ENCODE measurements at regions not wholly inside any gene's neighbourhood (a gene's known extent, or its start where the extent isn't known, plus 50 kb on each side); places are given as distances from the start of the nearest gene placed in this dataset.
A peak's percentile ranks its signal among the peaks of the same experiment; 100 is the strongest.

GRCh38 chrX:35104626-35105025 is 162.0 kb downstream of the FAM47B start:
- in situ Hi-C loops (cut with HindIII; ENCODE audit: low sequenced_read_pairs) = no loop called here
- no peak for DNase-seq (ENCODE audit: low read depth)
- TF ChIP-seq CTCF (IDR thresholded peaks at IDR 0.05; ENCODE audit: low read depth, low read length, missing control alignments) = no peak
- no peak overlapping the region for H3K4me3 ChIP-seq (ENCODE audit: low read depth, low read length)

GRCh38 chrX:35115205-35115604 is 172.6 kb downstream of the FAM47B start:
- TF ChIP-seq CTCF (IDR thresholded peaks at IDR 0.05; ENCODE audit: low read depth, low read length, missing control alignments) = no peak
- no peak overlapping the region for H3K4me3 ChIP-seq (ENCODE audit: low read depth, low read length)
- peak; percentile 12 for DNase-seq (ENCODE audit: low read depth)
- in situ Hi-C loops (cut with HindIII; ENCODE audit: low sequenced_read_pairs) = loop anchor here (5.0 kb wide), 1 partner anchor 78 kb away; no protein-coding TSS in a partner anchor

- DNase-seq (ENCODE audit: low read depth) = no peak
- no peak overlapping the region for H3K4me3 ChIP-seq (ENCODE audit: low read depth, low read length)
- in situ Hi-C loops (cut with HindIII; ENCODE audit: low sequenced_read_pairs) = no loop called here
- TF ChIP-seq CTCF (IDR thresholded peaks at IDR 0.05; ENCODE audit: low read depth, low read length, missing control alignments) = no peak
Measured at GRCh38 chrX:35122756-35123155, 180.2 kb downstream of the FAM47B start.

- no peak for TF ChIP-seq CTCF (IDR thresholded peaks at IDR 0.05; ENCODE audit: low read depth, low read length, missing control alignments)
- no peak overlapping the region for H3K4me3 ChIP-seq (ENCODE audit: low read depth, low read length)
- in situ Hi-C loops (cut with HindIII; ENCODE audit: low sequenced_read_pairs) = no loop called here
- no peak for DNase-seq (ENCODE audit: low read depth)
Measured at GRCh38 chrX:35149517-35149916, 206.9 kb downstream of the FAM47B start.

GRCh38 chrX:35150052-35150451 is 207.5 kb downstream of the FAM47B start:
- TF ChIP-seq CTCF (IDR thresholded peaks at IDR 0.05; ENCODE audit: low read depth, low read length, missing control alignments) = no peak
- H3K4me3 ChIP-seq (ENCODE audit: low read depth, low read length) = no peak overlapping the region
- in situ Hi-C loops (cut with HindIII; ENCODE audit: low sequenced_read_pairs) = no loop called here
- DNase-seq (ENCODE audit: low read depth) = no peak

- no peak overlapping the region for H3K4me3 ChIP-seq (ENCODE audit: low read depth, low read length)
- in situ Hi-C loops (cut with HindIII; ENCODE audit: low sequenced_read_pairs) = no loop called here
- no peak for TF ChIP-seq CTCF (IDR thresholded peaks at IDR 0.05; ENCODE audit: low read depth, low read length, missing control alignments)
- no peak for DNase-seq (ENCODE audit: low read depth)
Measured at GRCh38 chrX:35150642-35151239, 208.1 kb downstream of the FAM47B start.
